HG03135 (cell line): ENCODE measurements at regions not wholly inside any gene's neighbourhood (a gene's known extent, or its start where the extent isn't known, plus 50 kb on each side); places are given as distances from the start of the nearest gene placed in this dataset.
"Not testable (repeated sequence)": the region's sequence is repeated elsewhere in the genome, so short reads cannot be mapped to it uniquely, and the experiment has no call there.

ENCODE experiments used
- ATAC-seq: cut with Tn5 transposase; IDR thresholded peaks from one replicate; pipeline ENCODE4 v1.9.1; 2021; ENCODE audit warnings: mild to moderate bottlenecking, moderate library complexity; ENCODE audit not compliant: unreplicated experiment

- no peak for ATAC-seq
Measured at GRCh38 chr9:24073666-24074065, 247.6 kb upstream of the ELAVL2 start.

- ATAC-seq: no peak
Measured at GRCh38 chr9:24073007-24073592, 247.1 kb upstream of the ELAVL2 start.

- no peak for ATAC-seq
Measured at GRCh38 chr9:24071716-24072115, 245.7 kb upstream of the ELAVL2 start.

DNA sequence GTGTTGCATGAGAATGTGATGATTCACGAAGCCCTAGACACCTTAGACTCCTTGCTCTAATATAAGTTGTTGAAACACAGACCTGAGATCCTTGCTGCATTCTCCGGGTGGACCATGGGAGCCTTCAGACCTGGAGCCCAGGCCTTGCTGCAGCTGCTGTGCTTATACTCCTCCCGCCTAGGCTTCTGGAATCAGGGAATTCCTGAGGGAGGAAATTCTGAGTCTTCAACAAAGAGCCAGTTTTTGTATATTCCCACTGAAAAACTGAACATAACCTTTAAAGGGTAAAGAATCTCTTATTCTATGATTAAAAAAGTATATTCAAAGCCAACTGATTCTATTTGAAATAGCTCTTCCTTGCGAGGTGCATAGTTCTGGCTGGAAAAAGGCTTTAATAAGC lies 245.1 kb upstream of the ELAVL2 start:
- ATAC-seq: no peak

DNA sequence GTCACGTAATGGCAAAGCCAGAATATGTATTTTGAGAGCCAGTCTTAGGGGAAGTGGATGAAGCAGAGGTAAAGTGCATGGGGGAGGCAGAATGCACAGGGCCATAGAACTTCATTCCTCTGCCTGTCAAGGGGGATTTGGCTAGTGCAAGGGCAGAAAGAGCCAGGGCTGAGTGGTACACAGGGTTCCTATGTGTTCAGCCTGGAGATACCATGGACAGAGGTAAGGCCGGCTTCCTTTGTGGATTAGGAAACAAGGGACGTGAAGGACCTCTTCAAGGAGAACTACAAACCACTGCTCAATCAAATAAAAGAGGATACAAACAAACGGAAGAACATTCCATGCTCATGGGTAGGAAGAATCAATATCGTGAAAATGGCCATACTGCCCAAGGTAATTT lies 241.1 kb upstream of the ELAVL2 start:
- ATAC-seq: not testable (repeated sequence)

DNA sequence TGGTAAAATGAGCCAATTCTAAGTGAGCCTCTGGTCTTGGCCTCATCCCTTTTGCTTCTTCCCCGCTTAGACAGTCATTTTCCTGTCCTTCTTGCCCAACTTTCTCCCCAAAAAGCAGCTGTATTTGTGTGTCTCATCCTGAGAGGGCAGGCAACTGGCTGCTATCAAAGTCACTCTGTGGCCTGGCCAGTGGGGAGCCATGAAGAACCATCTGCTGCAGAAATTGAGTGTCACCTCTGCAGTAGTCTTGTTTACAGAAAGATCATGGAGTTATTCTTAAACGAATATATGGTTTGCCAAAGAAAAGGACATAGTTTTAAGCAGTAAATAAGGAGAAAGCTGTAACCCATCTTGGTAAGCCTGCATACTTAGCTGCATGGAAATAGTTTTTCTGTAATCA lies 233.6 kb upstream of the ELAVL2 start:
- no peak for ATAC-seq

DNA sequence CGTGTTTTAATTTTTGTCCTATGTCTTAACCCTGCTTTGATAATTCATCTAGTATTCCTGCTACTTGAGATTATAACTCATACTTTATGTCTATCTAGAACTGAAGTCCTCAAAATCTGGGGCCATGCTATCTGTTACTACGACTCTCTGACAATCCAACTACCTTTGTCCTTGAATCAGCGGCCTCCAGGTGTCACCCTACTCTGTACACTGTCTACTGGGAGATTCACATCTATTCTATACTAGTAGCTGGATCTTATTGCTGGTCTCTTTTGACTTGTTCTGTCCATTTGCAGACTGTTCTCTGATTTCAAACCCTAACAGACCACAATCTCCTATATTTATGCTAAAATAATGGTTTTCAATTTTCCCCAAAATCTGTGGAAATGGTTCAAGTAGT lies 225.5 kb upstream of the ELAVL2 start:
- no peak for ATAC-seq

DNA sequence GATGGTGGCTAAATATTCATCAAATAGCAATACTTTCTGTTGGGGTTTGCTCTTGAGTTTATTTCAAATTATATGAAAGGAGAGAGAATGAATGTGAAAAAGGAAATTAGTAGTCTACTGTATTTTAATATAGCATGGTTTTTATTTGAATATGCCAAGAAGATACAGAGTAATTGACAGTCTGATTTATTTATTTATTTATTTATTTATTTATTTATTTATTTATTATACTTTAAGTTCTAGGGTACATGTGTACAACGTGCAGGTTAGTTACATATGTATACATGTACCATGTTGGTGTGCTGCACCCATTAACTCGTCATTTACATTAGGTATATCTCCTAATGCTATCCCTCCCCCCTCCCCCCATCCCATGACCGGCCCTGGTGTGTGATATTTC lies 224.2 kb upstream of the ELAVL2 start:
- ATAC-seq: not testable (repeated sequence)

DNA sequence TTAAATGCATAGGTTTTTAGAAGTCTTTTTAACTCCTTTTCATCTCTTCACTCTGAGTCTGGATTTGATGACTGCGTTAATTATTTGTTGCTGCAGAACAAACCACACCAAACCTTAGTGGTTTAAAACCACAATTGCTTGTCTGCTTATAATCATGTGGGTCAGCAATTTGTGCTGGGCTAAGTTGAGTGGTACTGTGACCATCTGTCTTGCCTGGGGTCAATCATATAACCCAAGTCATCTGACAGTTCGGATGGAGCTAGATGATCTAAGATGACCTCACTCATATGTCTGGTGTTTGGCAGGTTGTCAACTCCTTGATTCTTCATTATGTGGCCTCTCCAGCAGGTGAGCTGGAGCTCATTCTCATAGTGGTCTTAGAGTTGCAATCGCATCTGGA lies 219.1 kb upstream of the ELAVL2 start:
- ATAC-seq: no peak

DNA sequence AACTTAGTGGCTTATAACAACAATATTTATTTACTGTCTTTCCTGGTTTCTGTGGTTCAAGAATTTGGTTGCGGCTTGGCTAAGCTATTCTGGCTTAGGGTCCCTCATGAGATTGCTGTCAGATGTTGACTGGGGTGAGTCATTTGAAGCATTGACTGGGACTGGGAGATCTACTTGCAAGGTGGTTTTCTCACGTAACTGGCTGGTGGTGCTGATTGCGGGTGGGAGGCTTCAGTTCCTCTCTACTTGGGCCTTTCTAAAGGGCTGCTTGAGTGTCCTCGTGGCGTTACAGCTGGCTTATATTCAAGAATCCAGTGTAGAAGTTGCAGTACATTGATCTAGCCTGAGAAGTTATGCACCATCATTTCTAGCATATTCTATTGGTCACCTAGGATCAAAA lies 218.5 kb upstream of the ELAVL2 start:
- ATAC-seq: no peak

- ATAC-seq: no peak
Measured at GRCh38 chr9:24041160-24041690, 215.2 kb upstream of the ELAVL2 start.

- no peak for ATAC-seq
Measured at GRCh38 chr9:24036459-24036858, 210.4 kb upstream of the ELAVL2 start.

GRCh38 chr9:24035816-24036215 lies 209.8 kb upstream of the ELAVL2 start:
- no peak for ATAC-seq

DNA sequence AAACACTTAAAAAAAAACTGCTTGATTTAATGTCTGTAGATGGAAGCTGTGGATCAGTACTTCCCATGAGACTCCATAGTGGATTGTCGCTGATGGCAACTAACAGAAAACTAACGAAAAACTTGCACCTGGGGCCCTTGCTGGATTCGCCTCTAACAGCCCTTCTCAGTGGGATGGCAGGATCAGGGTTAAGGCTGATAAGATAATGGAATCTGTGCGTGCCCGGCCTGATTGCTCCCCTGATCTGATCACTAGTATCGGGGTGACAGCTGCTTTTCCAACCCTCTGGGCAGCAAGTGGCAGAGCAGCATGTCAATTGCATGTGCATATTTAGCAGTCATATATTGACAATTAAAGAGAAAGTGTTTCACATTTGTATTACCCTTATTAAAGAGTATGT lies 185.8 kb upstream of the ELAVL2 start:
- ATAC-seq: no peak

DNA sequence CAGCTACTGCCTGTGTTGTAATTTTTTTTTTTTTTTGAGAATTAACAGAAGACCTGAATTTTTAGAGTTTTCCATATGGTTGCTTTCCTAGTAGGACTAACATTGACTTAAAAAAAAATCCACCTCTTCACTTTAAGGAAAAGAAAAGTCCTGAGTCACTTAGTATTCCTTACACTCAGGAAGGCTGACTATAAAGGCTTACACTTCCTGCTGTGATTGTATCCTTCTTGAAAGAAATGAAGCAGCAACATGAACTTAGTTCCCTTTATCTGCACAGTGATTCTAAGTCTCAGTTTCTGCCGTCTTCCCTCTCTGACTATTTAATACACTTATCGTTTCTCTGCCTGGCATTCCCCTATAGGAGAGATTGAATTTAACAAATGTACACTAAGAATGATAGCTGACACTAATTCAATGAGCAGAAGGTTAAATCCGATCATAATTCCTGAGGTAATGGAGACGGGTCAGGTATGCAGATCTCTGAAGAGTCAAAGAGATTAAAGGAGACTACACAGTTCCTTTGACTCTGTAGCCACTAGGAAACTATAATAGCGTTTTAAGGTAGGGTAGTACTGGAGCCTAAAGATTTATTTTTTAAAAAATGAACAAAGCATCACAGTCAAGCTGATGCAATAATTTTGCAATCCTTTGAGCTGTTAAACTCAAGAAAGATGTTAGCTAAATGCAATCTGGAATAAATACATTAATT lies 185.1 kb upstream of the ELAVL2 start:
- no peak for ATAC-seq

DNA sequence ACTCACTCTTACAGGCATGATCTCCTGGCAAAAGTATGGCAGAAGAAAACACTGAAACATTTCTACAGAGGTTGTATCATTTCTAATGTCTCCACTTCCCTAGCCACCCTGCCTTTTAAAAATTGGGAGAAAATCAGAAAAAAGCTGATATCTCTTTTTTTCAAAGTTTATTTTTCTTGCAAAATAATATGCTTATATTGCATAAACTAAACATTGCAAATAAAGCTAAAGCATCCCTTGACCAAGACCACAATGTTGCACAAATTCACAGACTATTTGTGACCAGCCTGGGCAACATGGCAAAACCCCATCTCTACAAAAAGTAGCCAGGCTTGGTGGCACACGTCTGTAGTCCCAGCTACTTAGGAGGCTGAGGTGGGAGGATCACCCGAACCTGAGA lies 183.3 kb upstream of the ELAVL2 start:
- ATAC-seq: no peak

DNA sequence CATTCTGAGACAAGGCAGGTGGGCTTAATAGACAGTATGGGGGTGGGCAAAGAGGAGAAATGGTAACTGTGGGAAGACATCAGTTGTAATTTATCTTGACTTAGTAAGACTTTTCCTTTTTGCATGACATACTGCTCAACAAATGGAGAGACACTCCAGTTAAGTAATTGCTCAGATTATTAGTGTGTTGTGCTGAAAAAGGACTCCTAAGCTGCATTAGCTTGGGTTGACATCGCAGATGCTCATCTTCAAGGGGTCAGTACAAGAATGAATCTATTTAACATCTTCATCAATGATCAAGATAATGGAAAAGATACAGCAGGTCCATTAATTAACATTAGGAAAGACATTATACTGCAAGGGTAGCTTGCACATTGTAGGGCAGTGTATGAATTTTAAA lies 181.1 kb upstream of the ELAVL2 start:
- no peak for ATAC-seq

GRCh38 chr9:23991874-23992273 lies 165.8 kb upstream of the ELAVL2 start:
- not testable (repeated sequence) for ATAC-seq

DNA sequence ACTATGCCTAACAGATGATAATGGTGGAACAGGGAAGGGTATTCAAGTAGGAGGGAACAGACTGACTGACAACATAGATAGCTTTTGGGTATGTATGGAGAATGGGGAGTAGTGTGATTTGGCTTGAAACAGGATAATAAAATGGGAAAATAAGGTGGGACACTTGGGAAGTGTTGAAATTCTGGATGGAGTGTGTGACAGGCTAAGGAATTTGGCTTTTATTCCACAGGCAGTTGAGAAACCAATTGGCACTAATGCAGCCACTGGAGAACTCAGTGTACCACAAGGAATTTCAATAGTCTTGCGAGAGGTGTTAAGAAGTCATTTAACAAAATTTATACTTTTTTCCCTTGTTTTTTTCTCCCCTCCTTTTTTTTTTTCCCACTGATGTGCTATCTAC lies 153.5 kb upstream of the ELAVL2 start:
- ATAC-seq: no peak

DNA sequence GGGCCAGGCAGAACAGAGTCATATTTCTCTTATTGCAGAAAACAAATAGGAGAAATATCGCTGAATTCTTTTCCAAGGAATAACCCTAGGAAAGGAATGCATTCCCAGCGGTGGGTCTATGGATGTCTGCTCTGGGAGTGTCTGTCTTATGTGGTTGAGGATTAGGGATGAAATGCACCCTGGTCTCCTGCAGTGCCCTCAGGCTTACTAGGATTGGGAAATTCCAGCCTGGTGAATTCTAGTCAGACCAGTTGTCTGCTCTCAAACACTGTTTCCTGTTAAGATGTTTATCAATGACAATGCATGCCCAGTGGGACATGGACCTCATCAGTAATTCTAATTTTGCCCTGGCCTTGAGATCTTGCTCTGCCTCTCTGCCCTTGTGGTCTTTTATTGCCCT lies 136.1 kb upstream of the ELAVL2 start:
- ATAC-seq: no peak

DNA sequence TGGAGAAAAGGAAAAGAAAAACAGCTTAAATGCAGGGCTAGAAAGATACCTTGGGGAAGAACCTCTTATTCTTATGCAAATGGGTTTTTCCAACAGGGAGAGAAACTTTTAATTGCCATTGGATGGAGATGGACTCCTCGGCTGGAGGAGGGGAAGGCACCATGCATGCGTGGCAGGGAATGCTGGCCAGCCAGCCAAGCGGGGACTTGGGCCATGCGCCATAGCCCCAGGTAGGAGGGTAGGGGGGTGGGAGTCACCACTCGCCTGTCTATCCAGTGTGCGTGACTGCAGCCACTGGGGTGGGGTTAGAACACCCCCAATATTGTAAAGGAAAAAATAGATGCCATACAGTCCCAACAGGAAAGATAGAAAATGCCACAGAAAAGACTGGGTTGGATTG lies 119.9 kb upstream of the ELAVL2 start:
- ATAC-seq: no peak

- ATAC-seq: no peak
Measured at GRCh38 chr9:23941051-23941450, 115.0 kb upstream of the ELAVL2 start.

GRCh38 chr9:23938908-23939307 lies 112.9 kb upstream of the ELAVL2 start:
- no peak for ATAC-seq
